Suprapubic skin (tissue), 4 donors: ENCODE measurements at regions not wholly inside any gene's neighbourhood (a gene's known extent, or its start where the extent isn't known, plus 50 kb on each side); places are given as distances from the start of the nearest gene placed in this dataset.

Experiments
- DNase-seq, 2 donors: peaks; one replicate each; pipeline ENCODE4 v3.0.0-alpha.2; 2019; ENCODE audit warnings: low spot score in 2 of 2
- H3K27ac ChIP-seq: fragments of 200-600 bp; sonication (generic); one replicate; pipeline ENCODE4 v1.5.1; 2019
- H3K27me3 ChIP-seq: fragments of 200-600 bp; sonication (generic); one replicate; pipeline ENCODE4 v1.5.1; 2019
- H3K36me3 ChIP-seq: fragments of 200-600 bp; sonication (generic); one replicate; pipeline ENCODE4 v1.5.1; 2019
- H3K4me1 ChIP-seq: fragments of 200-600 bp; sonication (generic); one replicate; pipeline ENCODE4 v1.5.1; 2019
- H3K4me3 ChIP-seq: fragments of 200-600 bp; sonication (generic); one replicate; pipeline ENCODE4 v1.5.1; 2019; ENCODE audit warnings: mild to moderate bottlenecking
- H3K9me3 ChIP-seq: fragments of 200-600 bp; sonication (generic); one replicate; pipeline ENCODE4 v1.5.1; 2019
- EP300 ChIP-seq: sonication (generic); formaldehyde crosslinking; IDR thresholded peaks from one replicate; pipeline ENCODE4 v1.6.1; 2017; ENCODE audit warnings: antibody characterized with exemption
- POLR2A ChIP-seq, 2 donors: fragments of 450-650 bp; IDR thresholded peaks; one replicate each; pipeline ENCODE4 v1.6.1; 2017; ENCODE audit warnings: antibody characterized with exemption in 2 of 2, mild to moderate bottlenecking in 2 of 2, moderate library complexity in 2 of 2
- POLR2AphosphoS5 ChIP-seq, 3 donors: sonication (generic); formaldehyde crosslinking; IDR thresholded peaks; one replicate each; pipeline ENCODE4 v1.6.1; 2017; ENCODE audit warnings: antibody characterized with exemption in 3 of 3
- WGBS: methylation state at CpG from one replicate; pipeline ENCODE4 v1.1.5; 2018; 5-methylcytosine and 5-hydroxymethylcytosine counted together
- TF ChIP-seq, protein P1 (sequence below), 2 donors: fragments of 200-600 bp in 1 of 2; fragments of 450-650 bp in 1 of 2; sonication (generic) in 1 of 2; IDR thresholded peaks; one replicate each; pipeline ENCODE4 v1.5.1; 2016 to 2019; ENCODE audit warnings: antibody characterized with exemption in 2 of 2, mild to moderate bottlenecking in 1 of 2, moderate library complexity in 1 of 2

DNA sequence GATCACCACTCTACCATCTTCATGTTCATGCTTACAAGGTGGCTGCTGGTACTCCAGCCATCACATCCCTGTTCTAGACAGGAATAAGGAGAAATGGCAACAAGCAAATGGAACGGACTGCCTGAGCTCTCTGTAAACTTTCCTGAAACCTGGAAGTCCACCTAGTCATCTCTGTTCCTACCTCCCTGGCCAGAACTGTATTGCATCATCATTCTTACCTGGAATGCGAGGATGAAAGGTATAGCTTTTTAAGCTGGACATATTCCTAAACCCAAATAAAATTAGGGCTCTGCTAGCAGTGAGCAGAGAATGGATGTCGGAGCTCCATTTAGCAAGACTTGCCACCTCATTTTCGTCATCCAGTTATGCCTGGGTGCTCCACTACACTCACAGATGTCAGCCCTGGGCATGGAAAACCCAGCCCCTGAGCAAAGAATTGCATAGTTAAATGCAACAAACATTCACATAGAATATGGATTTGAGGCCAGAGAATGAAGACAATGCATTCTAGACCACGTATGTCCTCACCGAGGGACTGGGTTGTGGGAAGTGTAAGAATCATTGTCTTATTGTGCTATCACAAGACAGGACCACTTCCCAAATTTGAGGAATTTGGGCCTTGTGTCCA lies 214.3 kb upstream of the CDYL start:
- no peak overlapping the region for H3K27ac ChIP-seq
- TF ChIP-seq POLR2A (IDR thresholded peaks at IDR 0.05) (no peak), POLR2AphosphoS5 (IDR thresholded peaks at IDR 0.05) (no peak), EP300 (no peak)
- TF ChIP-seq, protein P1, sequence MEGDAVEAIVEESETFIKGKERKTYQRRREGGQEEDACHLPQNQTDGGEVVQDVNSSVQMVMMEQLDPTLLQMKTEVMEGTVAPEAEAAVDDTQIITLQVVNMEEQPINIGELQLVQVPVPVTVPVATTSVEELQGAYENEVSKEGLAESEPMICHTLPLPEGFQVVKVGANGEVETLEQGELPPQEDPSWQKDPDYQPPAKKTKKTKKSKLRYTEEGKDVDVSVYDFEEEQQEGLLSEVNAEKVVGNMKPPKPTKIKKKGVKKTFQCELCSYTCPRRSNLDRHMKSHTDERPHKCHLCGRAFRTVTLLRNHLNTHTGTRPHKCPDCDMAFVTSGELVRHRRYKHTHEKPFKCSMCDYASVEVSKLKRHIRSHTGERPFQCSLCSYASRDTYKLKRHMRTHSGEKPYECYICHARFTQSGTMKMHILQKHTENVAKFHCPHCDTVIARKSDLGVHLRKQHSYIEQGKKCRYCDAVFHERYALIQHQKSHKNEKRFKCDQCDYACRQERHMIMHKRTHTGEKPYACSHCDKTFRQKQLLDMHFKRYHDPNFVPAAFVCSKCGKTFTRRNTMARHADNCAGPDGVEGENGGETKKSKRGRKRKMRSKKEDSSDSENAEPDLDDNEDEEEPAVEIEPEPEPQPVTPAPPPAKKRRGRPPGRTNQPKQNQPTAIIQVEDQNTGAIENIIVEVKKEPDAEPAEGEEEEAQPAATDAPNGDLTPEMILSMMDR (IDR thresholded peaks at IDR 0.05), result no peak
- no peaks in the 10 kb centered on the region for H3K36me3 ChIP-seq
- H3K4me1 ChIP-seq, result no peaks in the 10 kb centered on the region
- no peaks in the 10 kb centered on the region for H3K27me3 ChIP-seq
- H3K4me3 ChIP-seq, result no peak overlapping the region
- DNase-seq, result no peak
- no peaks in the 10 kb centered on the region for H3K9me3 ChIP-seq
- 93% methylated on average over 6 of the region's 6 CpGs for WGBS

DNA sequence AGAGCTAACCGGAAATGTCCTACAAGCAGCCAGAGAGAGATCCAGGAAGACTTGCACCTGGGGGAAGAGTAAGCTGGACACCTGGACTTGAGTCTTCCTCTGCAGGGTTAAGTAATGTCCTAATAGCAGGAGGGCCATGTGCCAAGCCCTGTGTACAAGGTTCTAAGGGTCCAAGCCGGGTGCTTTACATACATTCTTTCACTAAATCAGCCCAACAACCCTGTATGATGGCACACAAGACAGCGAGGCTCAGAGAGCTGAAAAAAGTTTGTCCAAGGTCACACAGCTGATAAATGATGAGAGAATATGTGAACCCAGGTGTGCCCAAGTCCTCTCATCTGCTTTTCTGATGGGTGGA lies 215.1 kb upstream of the CDYL start:
- 87% methylated on average over 3 of the region's 3 CpGs for WGBS
- Histone ChIP-seq H3K27ac (no peak overlapping the region), H3K36me3 (no peaks in the 10 kb centered on the region), H3K9me3 (no peaks in the 10 kb centered on the region), H3K4me1 (no peaks in the 10 kb centered on the region), H3K27me3 (no peaks in the 10 kb centered on the region), H3K4me3 (no peak overlapping the region)
- DNase-seq, result no peak
- TF ChIP-seq POLR2A (IDR thresholded peaks at IDR 0.05) (no peak), EP300 (no peak), POLR2AphosphoS5 (IDR thresholded peaks at IDR 0.05) (no peak)
- TF ChIP-seq, protein P1 (IDR thresholded peaks at IDR 0.05), result no peak

DNA sequence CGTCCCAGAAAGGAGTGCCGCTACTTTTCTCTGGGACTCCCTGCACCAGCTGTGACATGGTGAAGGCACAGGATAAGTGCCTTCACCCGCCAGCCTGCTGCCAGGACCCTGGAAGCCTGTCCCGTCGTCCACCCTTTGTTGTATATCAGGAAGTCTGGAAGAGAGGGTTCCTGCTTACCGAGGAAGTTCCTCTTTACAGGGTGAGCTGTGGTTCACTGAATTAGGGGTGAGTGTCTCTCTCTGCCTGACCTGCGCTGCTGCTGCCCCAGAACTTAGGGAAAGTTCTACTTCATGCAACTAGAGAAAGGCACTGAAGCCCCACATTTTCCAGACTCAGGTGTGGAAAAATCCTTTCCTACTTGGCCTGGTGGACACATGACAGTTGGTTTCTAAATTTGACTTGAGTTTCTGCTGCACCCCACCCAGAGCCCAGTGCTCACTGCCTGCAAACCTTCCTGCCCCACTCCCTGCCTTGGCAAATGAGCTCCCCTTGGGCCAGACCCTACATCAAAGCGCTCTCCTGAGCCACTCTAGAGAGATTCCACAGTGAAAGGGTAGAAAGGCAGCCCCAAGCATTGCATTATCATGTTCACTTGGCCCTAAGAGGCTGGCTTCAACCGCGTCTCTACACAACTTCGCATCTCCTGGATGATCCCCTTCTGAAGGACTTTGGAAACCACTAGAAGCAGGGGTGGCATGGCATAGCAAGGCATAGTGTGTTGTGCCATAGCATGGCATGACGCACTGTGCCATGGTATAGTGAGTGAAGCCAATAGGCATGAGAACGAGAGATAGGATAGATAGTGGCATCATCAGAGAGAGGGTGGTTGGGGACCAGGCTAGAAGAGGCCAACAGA lies 215.8 kb upstream of the CDYL start:
- Histone ChIP-seq H3K4me1 (no peaks in the 10 kb centered on the region), H3K9me3 (no peaks in the 10 kb centered on the region), H3K4me3 (no peak overlapping the region), H3K36me3 (no peaks in the 10 kb centered on the region), H3K27ac (no peak overlapping the region), H3K27me3 (no peaks in the 10 kb centered on the region)
- TF ChIP-seq, protein P1 (IDR thresholded peaks at IDR 0.05), result no peak
- TF ChIP-seq EP300 (no peak), POLR2AphosphoS5 (IDR thresholded peaks at IDR 0.05) (no peak), POLR2A (IDR thresholded peaks at IDR 0.05) (no peak)
- DNase-seq, result no peak
- WGBS, result 83% methylated on average over 12 of the region's 13 CpGs

DNA sequence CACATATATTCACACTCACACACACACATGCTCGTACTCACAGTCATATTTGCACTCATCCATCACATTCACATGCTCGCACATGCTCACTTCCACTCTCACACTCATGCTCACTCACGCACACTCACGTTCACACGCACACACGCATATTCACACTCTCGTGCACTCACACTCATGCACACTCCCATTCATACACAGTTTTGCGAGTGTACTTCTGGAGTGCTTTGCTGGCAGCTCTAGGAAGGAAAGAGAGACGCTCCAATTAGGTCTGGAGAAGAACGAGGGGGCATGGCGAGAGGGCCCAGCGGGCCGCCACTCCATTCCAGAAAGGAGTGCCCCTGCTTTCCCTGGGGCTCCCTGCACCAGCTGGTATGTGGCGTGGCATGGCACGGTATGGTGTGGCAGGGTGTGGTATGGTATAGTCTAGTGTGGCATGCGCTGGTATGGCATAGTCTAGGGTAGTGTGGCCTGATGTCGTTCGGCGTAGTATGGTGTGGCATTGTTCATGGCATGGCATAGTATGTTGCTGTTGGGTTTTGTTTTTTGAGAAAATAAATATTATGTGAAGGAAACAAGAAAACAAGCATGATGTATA lies 216.8 kb upstream of the CDYL start:
- WGBS, result 96% methylated on average over 19 of the region's 19 CpGs
- H3K9me3 ChIP-seq, result no peaks in the 10 kb centered on the region
- DNase-seq, result no peak
- no peaks in the 10 kb centered on the region for H3K36me3 ChIP-seq
- no peak overlapping the region for H3K27ac ChIP-seq
- H3K4me3 ChIP-seq, result no peak overlapping the region
- no peaks in the 10 kb centered on the region for H3K27me3 ChIP-seq
- TF ChIP-seq POLR2AphosphoS5 (IDR thresholded peaks at IDR 0.05), result no peak
- no peak for TF ChIP-seq EP300
- TF ChIP-seq, protein P1 (IDR thresholded peaks at IDR 0.05), result no peak
- TF ChIP-seq POLR2A (IDR thresholded peaks at IDR 0.05), result no peak
- H3K4me1 ChIP-seq, result no peaks in the 10 kb centered on the region

DNA sequence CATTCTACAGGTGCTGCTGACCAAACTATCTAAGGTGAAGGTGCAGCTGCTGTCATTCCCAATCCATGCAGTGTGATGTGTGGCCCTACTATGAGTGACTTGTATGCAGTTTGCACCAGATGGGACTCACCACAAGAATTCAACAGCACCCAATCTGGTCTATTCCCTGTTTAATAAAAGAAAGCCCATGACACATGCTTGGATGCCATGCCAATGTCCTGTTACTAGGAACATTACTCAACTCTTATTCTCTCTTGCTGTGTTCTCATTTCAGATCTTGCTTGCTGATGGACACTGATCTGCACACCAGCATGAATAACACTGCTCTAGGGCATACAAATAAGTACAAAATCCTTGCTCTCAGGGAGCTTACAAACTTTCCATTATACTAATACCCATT lies 221.6 kb upstream of the CDYL start:
- Histone ChIP-seq H3K4me3 (no peak overlapping the region), H3K9me3 (no peaks in the 10 kb centered on the region), H3K36me3 (no peaks in the 10 kb centered on the region), H3K4me1 (no peaks in the 10 kb centered on the region), H3K27ac (no peak overlapping the region), H3K27me3 (no peaks in the 10 kb centered on the region)
- TF ChIP-seq EP300 (no peak), POLR2AphosphoS5 (IDR thresholded peaks at IDR 0.05) (no peak), POLR2A (IDR thresholded peaks at IDR 0.05) (no peak)
- TF ChIP-seq, protein P1 (IDR thresholded peaks at IDR 0.05), result no peak
- no peak for DNase-seq
